Upper lobe of right lung (tissue), 1 donor: ENCODE measurements at regions not wholly inside any gene's neighbourhood (a gene's known extent, or its start where the extent isn't known, plus 50 kb on each side); places are given as distances from the start of the nearest gene placed in this dataset.
A peak's percentile ranks its signal among the peaks of the same experiment; 100 is the strongest.
"Not testable (repeated sequence)": the region's sequence is repeated elsewhere in the genome, so short reads cannot be mapped to it uniquely, and the experiment has no call there.

ENCODE experiments used
- ATAC-seq: fragments of 200-7000 bp; cut with Tn5 transposase; one replicate; pipeline ENCODE4 v1.9.1; 2020; ENCODE audit warnings: mild to moderate bottlenecking, moderate library complexity
- DNase-seq: peaks from one replicate; pipeline ENCODE4 v3.0.0-alpha.2; 2020
- H3K27ac ChIP-seq: fragments of 200-600 bp; one replicate; pipeline ENCODE4 v1.8.0; 2022
- H3K27me3 ChIP-seq: fragments of 200-600 bp; one replicate; pipeline ENCODE4 v1.8.0; 2022; ENCODE audit warnings: mild to moderate bottlenecking
- H3K36me3 ChIP-seq: fragments of 200-600 bp; one replicate; pipeline ENCODE4 v1.8.0; 2022
- H3K4me1 ChIP-seq: fragments of 200-600 bp; one replicate; pipeline ENCODE4 v1.8.0; 2022
- H3K4me3 ChIP-seq: fragments of 200-600 bp; one replicate; pipeline ENCODE4 v1.8.0; 2022; ENCODE audit warnings: mild to moderate bottlenecking
- H3K9me3 ChIP-seq: fragments of 200-600 bp; one replicate; pipeline ENCODE4 v1.8.0; 2022
- CTCF ChIP-seq: fragments of 200-600 bp; IDR thresholded peaks from one replicate; pipeline ENCODE4 v1.8.0; 2022; ENCODE audit warnings: antibody characterized with exemption
- intact Hi-C: fragments of 100-400 bp; cut with DNase I; formaldehyde crosslinking; loops from one replicate; pipeline ENCODE4 v1.11.0; 2022
- donor health status: DM: no; HTN: yes; CAD: no; lungs with severe emphysema.

GRCh38 chr2:16756831-16757644 is 91.4 kb upstream of the CYRIA start:
- Histone ChIP-seq H3K9me3 (no peaks in the 10 kb centered on the region), H3K27ac (peak overlapping the region; percentile 45), H3K4me3 (no peak overlapping the region), H3K36me3 (no peaks in the 10 kb centered on the region), H3K27me3 (no peaks in the 10 kb centered on the region), H3K4me1 (no peaks in the 10 kb centered on the region)
- DNase-seq, result peak; percentile 85
- intact Hi-C loops, result loop anchor here (5.0 kb wide), 1 partner anchor 140 kb away; no protein-coding TSS in a partner anchor
- ATAC-seq, result peak; percentile 96
- TF ChIP-seq CTCF, result peak; percentile 87

- no peaks in the 10 kb centered on the region for H3K36me3 ChIP-seq
- intact Hi-C loops, result loop anchor here (5.0 kb wide), 1 partner anchor 138 kb away; no protein-coding TSS in a partner anchor
- DNase-seq (no peak), ATAC-seq (peak; percentile 12)
- no peak overlapping the region for H3K4me3 ChIP-seq
- H3K9me3 ChIP-seq, result no peaks in the 10 kb centered on the region
- H3K27me3 ChIP-seq, result no peaks in the 10 kb centered on the region
- H3K27ac ChIP-seq, result no peak overlapping the region
- TF ChIP-seq CTCF, result no peak
- no peaks in the 10 kb centered on the region for H3K4me1 ChIP-seq
Observed at GRCh38 chr2:16755442-16755841, 89.8 kb upstream of the CYRIA start.

GRCh38 chr2:16753025-16753424 is 87.4 kb upstream of the CYRIA start:
- H3K36me3 ChIP-seq, ATAC-seq, H3K4me3 ChIP-seq, H3K4me1 ChIP-seq, H3K9me3 ChIP-seq, H3K27ac ChIP-seq, intact Hi-C loops, DNase-seq, H3K27me3 ChIP-seq: not testable (repeated sequence)

GRCh38 chr2:16750925-16751214 is 85.2 kb upstream of the CYRIA start:
- H3K36me3 ChIP-seq, DNase-seq, H3K27ac ChIP-seq, ATAC-seq, H3K4me1 ChIP-seq, H3K9me3 ChIP-seq, H3K27me3 ChIP-seq, H3K4me3 ChIP-seq, intact Hi-C loops: not testable (repeated sequence)

- TF ChIP-seq CTCF, result no peak
- H3K36me3 ChIP-seq, result no peaks in the 10 kb centered on the region
- intact Hi-C loops, result no loop called here
Observed at GRCh38 chr2:16750175-16750924, 84.7 kb upstream of the CYRIA start.

GRCh38 chr2:16748511-16749266 is 83.1 kb upstream of the CYRIA start:
- DNase-seq, intact Hi-C loops: not testable (repeated sequence)

More at GRCh38 chr2:16750175-16750924, 84.7 kb upstream of the CYRIA start:
- H3K4me1 ChIP-seq, result no peaks in the 10 kb centered on the region
- H3K27ac ChIP-seq, result no peak overlapping the region
- DNase-seq (no peak), ATAC-seq (no peak)
- H3K27me3 ChIP-seq, result no peaks in the 10 kb centered on the region
- H3K9me3 ChIP-seq, result no peaks in the 10 kb centered on the region
- no peak overlapping the region for H3K4me3 ChIP-seq

GRCh38 chr2:16747689-16748088 is 82.1 kb upstream of the CYRIA start:
- H3K4me3 ChIP-seq, result no peak overlapping the region
- no peaks in the 10 kb centered on the region for H3K4me1 ChIP-seq
- DNase-seq, result no peak
- intact Hi-C loops, result no loop called here
- no peak for TF ChIP-seq CTCF
- H3K36me3 ChIP-seq, result no peaks in the 10 kb centered on the region
- H3K27me3 ChIP-seq, result no peaks in the 10 kb centered on the region
- no peaks in the 10 kb centered on the region for H3K9me3 ChIP-seq
- no peak for ATAC-seq
- no peak overlapping the region for H3K27ac ChIP-seq

More at GRCh38 chr2:16748511-16749266, 83.1 kb upstream of the CYRIA start:
- H3K4me3 ChIP-seq, ATAC-seq, H3K27ac ChIP-seq, H3K9me3 ChIP-seq, H3K27me3 ChIP-seq, H3K4me1 ChIP-seq, H3K36me3 ChIP-seq: not testable (repeated sequence)
